NCI-H774 (cell line): ENCODE measurements at regions not wholly inside any gene's neighbourhood (a gene's known extent, or its start where the extent isn't known, plus 50 kb on each side); places are given as distances from the start of the nearest gene placed in this dataset.

ENCODE experiments used
- DNase-seq: peaks from one replicate; lab custom pipeline; 2025; lab: John Stamatoyannopoulos, UW

- no peak for DNase-seq
These were observed 182.6 kb downstream of the TRPC6 start for GRCh38 chr11:101401245-101401644.

- no peak for DNase-seq
These were observed 185.8 kb downstream of the TRPC6 start for GRCh38 chr11:101397979-101398378.

- DNase-seq: no peak
These were observed 193.3 kb downstream of the TRPC6 start for GRCh38 chr11:101390539-101390938.

- DNase-seq: no peak
These were observed 214.0 kb downstream of the TRPC6 start for GRCh38 chr11:101369835-101370234.

- no peak for DNase-seq
These were observed 220.0 kb downstream of the TRPC6 start for GRCh38 chr11:101363706-101364275.

GRCh38 chr11:101362643-101363042 is 221.2 kb downstream of the TRPC6 start:
- no peak for DNase-seq

GRCh38 chr11:101357771-101358170 is 226.0 kb downstream of the TRPC6 start:
- no peak for DNase-seq

GRCh38 chr11:101354801-101355200 is 225.2 kb upstream of the PGR start:
- DNase-seq: no peak

- no peak for DNase-seq
These were observed 219.2 kb upstream of the PGR start for GRCh38 chr11:101348786-101349185.

- DNase-seq: no peak
These were observed 217.0 kb upstream of the PGR start for GRCh38 chr11:101346591-101346990.

GRCh38 chr11:101345891-101346290 is 216.3 kb upstream of the PGR start:
- DNase-seq: no peak

- DNase-seq: no peak
These were observed 212.7 kb upstream of the PGR start for GRCh38 chr11:101342307-101342706.

GRCh38 chr11:101341578-101341977 is 212.0 kb upstream of the PGR start:
- DNase-seq: no peak

GRCh38 chr11:101336858-101337257 is 207.2 kb upstream of the PGR start:
- DNase-seq: peak; percentile 54

- peak; percentile 27 for DNase-seq
These were observed 206.5 kb upstream of the PGR start for GRCh38 chr11:101336155-101336554.

GRCh38 chr11:101334581-101334980 is 205.0 kb upstream of the PGR start:
- DNase-seq: no peak

GRCh38 chr11:101331411-101331810 is 201.8 kb upstream of the PGR start:
- no peak for DNase-seq

GRCh38 chr11:101327908-101328307 is 198.3 kb upstream of the PGR start:
- DNase-seq: no peak

GRCh38 chr11:101326141-101326540 is 196.5 kb upstream of the PGR start:
- no peak for DNase-seq

- no peak for DNase-seq
These were observed 194.4 kb upstream of the PGR start for GRCh38 chr11:101323997-101324396.

- DNase-seq: no peak
These were observed 191.6 kb upstream of the PGR start for GRCh38 chr11:101321222-101321621.

GRCh38 chr11:101306721-101307120 is 177.1 kb upstream of the PGR start:
- DNase-seq: no peak

GRCh38 chr11:101305496-101305895 is 175.9 kb upstream of the PGR start:
- DNase-seq: no peak

GRCh38 chr11:101299210-101299609 is 169.6 kb upstream of the PGR start:
- no peak for DNase-seq

GRCh38 chr11:101296896-101297295 is 167.3 kb upstream of the PGR start:
- DNase-seq: no peak
